ENCODE measurements at regions not wholly inside any gene's neighbourhood (a gene's known extent, or its start where the extent isn't known, plus 50 kb on each side); places are given as distances from the start of the nearest gene placed in this dataset.

DNA sequence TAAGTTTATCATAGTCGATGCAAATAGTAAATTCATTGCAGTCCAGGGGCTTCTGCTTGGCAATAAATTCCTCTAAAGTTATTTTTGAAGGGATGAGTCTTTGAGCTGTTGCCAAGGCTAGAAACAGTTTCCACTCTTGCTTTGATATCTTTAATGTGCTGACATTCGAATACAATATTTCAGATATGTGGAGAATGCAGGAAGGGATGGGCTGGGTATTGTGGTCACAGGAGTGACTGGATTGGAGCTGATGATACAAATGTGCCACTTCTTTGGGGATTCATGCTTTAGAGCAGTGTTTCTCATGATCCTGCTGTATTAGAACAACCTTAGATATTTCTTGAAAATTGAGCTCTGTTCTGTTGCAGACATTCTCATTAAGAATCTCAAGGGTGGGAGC, 139.0 kb downstream of the PRDM13 start:
- no peaks in the 10 kb centered on the region for H3K9me3 ChIP-seq (ENCODE audit: low read length)
- no peak overlapping the region for H3K27ac ChIP-seq (ENCODE audit: extremely low read length, insufficient read depth, low read length)
- FAIRE-seq (no peak), ATAC-seq (no peak), DNase-seq (ENCODE audit: low spot score) (no peak)
- no peaks in the 10 kb centered on the region for H3K36me3 ChIP-seq (replicated peaks in 1 of 2; ENCODE audit: control insufficient read depth in 1 of 2, insufficient read depth in 2 of 2, low read length in 2 of 2)
- no peak overlapping the region for H2AFZ ChIP-seq (ENCODE audit: low read length)
- no peaks in the 10 kb centered on the region for H3K79me2 ChIP-seq (ENCODE audit: insufficient read depth, low read length)
- intact Hi-C loops (cut with micrococcal nuclease; ENCODE audit: unreplicated experiment), result loop anchor here (1.0 to 2.0 kb wide), 3 partner anchors 157 to 278 kb away; no protein-coding TSS in a partner anchor
- H3K4me2 ChIP-seq (ENCODE audit: low read depth, low read length), result no peak overlapping the region
- 0% methylated on average over 2 of the region's 2 CpGs for WGBS (ENCODE audit: low lambda C conversion rate)
- no peaks in the 10 kb centered on the region for H3K27me3 ChIP-seq (ENCODE audit: control insufficient read depth in 1 of 2, insufficient read depth in 2 of 2, low read length in 2 of 2)
- ChIA-PET CTCF (ENCODE audit: low intra/inter-chr PET ratio, low total read pairs) (interaction anchor here (1.6 to 2.1 kb wide), 2 partner anchors 157 to 278 kb away, joined by 10 to 26 read pairs; no protein-coding TSS in a partner anchor), POLR2A (no interaction called here)
- H3K4me1 ChIP-seq (ENCODE audit: insufficient read depth, low read length), result no peaks in the 10 kb centered on the region
- no peaks in the 10 kb centered on the region for H4K20me1 ChIP-seq (ENCODE audit: insufficient read depth, low read length)
- H3K9ac ChIP-seq (ENCODE audit: insufficient read depth, low read depth, low read length), result no peak overlapping the region
- in situ Hi-C loops (cut with HindIII; ENCODE audit: extremely low pct_ligation_motif_present, low pct_unique_long_range_greater_than_20kb), result loop anchor here (5.0 to 10.0 kb wide), 2 partner anchors 168 to 281 kb away; no protein-coding TSS in a partner anchor
- no peak overlapping the region for H3K4me3 ChIP-seq (replicated peaks in 1 of 3; ENCODE audit: insufficient read depth in 1 of 3, low read depth in 2 of 3, low read length in 3 of 3)
- BruUV-seq (replicated peaks), result no TSS peak
- TF ChIP-seq SAP130 (CRISPR knock-in tag; IDR thresholded peaks at IDR 0.05; ENCODE audit: low read depth), result no peak
- no peak for TF ChIP-seq ZHX2 (IDR thresholded peaks at IDR 0.05; ENCODE audit: low read depth)
- no peak for TF ChIP-seq ZHX2 (CRISPR knock-in tag; IDR thresholded peaks at IDR 0.05; ENCODE audit: borderline replicate concordance)
- TF ChIP-seq, protein P1, sequence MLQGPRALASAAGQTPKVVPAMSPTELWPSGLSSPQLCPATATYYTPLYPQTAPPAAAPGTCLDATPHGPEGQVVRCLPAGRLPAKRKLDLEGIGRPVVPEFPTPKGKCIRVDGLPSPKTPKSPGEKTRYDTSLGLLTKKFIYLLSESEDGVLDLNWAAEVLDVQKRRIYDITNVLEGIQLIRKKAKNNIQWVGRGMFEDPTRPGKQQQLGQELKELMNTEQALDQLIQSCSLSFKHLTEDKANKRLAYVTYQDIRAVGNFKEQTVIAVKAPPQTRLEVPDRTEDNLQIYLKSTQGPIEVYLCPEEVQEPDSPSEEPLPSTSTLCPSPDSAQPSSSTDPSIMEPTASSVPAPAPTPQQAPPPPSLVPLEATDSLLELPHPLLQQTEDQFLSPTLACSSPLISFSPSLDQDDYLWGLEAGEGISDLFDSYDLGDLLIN (CRISPR knock-in tag; IDR thresholded peaks at IDR 0.05; ENCODE audit: borderline replicate concordance), result no peak
- TF ChIP-seq, protein P2, sequence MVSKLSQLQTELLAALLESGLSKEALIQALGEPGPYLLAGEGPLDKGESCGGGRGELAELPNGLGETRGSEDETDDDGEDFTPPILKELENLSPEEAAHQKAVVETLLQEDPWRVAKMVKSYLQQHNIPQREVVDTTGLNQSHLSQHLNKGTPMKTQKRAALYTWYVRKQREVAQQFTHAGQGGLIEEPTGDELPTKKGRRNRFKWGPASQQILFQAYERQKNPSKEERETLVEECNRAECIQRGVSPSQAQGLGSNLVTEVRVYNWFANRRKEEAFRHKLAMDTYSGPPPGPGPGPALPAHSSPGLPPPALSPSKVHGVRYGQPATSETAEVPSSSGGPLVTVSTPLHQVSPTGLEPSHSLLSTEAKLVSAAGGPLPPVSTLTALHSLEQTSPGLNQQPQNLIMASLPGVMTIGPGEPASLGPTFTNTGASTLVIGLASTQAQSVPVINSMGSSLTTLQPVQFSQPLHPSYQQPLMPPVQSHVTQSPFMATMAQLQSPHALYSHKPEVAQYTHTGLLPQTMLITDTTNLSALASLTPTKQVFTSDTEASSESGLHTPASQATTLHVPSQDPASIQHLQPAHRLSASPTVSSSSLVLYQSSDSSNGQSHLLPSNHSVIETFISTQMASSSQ (IDR thresholded peaks at IDR 0.05; ENCODE audit: low read depth), result no peak
- TF ChIP-seq, protein P2 (CRISPR knock-in tag; IDR thresholded peaks at IDR 0.05; ENCODE audit: borderline replicate concordance), result no peak
- TF ChIP-seq ZFP36L1 (CRISPR knock-in tag; IDR thresholded peaks at IDR 0.05), result no peak
- no peak for TF ChIP-seq ZNF766 (CRISPR knock-in tag; IDR thresholded peaks at IDR 0.05; ENCODE audit: borderline replicate concordance)
- TF ChIP-seq ZNF562 (CRISPR knock-in tag; IDR thresholded peaks at IDR 0.05; ENCODE audit: borderline replicate concordance), result no peak
- TF ChIP-seq ATF7 (IDR thresholded peaks at IDR 0.05), result no peak
- no peak for TF ChIP-seq ATF7 (CRISPR knock-in tag; IDR thresholded peaks at IDR 0.05)
- no peak for TF ChIP-seq RFXANK (CRISPR knock-in tag; IDR thresholded peaks at IDR 0.05)
- TF ChIP-seq AGO2 (optimal IDR thresholded peaks at IDR 0.05; ENCODE audit: low read depth, low read length), result no peak
- no peak for TF ChIP-seq ERF (CRISPR knock-in tag; IDR thresholded peaks at IDR 0.05)
- TF ChIP-seq ZNF570 (CRISPR knock-in tag; IDR thresholded peaks at IDR 0.05; ENCODE audit: borderline replicate concordance), result no peak
- no peak for TF ChIP-seq HNRNPH1 (optimal IDR thresholded peaks at IDR 0.05; ENCODE audit: low read depth, low read length)
